ENCODE measurements at regions not wholly inside any gene's neighbourhood (a gene's known extent, or its start where the extent isn't known, plus 50 kb on each side); places are given as distances from the start of the nearest gene placed in this dataset.

DNA sequence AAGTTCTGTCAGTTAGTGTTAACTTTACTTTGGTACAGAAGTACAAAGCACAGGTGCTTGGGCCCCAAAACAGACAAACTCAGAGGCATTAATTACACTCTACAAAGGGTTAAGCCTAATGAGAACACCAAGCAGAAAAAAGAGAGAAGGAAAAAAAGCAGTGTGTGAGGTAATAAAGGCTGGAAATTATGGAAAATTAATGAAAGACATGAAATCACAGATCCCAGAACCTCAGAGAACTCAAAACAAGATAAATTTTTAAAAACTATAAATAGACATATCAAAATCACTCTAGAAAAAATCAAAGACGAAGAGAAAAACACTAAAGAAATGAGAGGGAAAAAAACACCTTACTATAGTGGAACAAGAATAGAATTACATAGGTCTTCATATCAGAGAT, 354.2 kb upstream of the ADAMTS16 start:
- no peak for DNase-seq

More for the DNA sequence above, 354.2 kb upstream of the ADAMTS16 start:
- H3K27ac ChIP-seq (ENCODE audit: insufficient read length, low read depth, low read length), result no peak overlapping the region
- no peak overlapping the region for H3K14ac ChIP-seq (ENCODE audit: insufficient read depth, low read length)
- H3K27me3 Mint-ChIP-seq (ENCODE audit: low read depth), result no peaks in the 10 kb centered on the region; the same call in 1 of the 2 replicates
- no peak overlapping the region for H3K18ac ChIP-seq (ENCODE audit: insufficient read length, low read depth, low read length)
- peaks cover 0 to 3% of the 10 kb centered on the region in 2 experiments; a peak in 2 of 4 replicates for H3K4me1 Mint-ChIP-seq
- H3K56ac ChIP-seq (ENCODE audit: insufficient read length, low read depth, low read length), result no peak overlapping the region
- no peak overlapping the region for H3K4me3 Mint-ChIP-seq
- no peak overlapping the region for H4K91ac ChIP-seq (ENCODE audit: insufficient read length, low read depth, low read length)
- no peak overlapping the region for H2BK20ac ChIP-seq (ENCODE audit: low read depth, low read length, poor library complexity, severe bottlenecking)
- no peak overlapping the region for H2BK15ac ChIP-seq (ENCODE audit: low read depth, low read length)
- no peak overlapping the region for H4K8ac ChIP-seq (replicated peaks; ENCODE audit: insufficient read length, low read depth, low read length)
- H2AFZ ChIP-seq (ENCODE audit: low read length), result no peak overlapping the region
- no peaks in the 10 kb centered on the region for H4K20me1 ChIP-seq (ENCODE audit: control insufficient read depth, insufficient read depth, insufficient read length)
- no peaks in the 10 kb centered on the region for H3K79me1 ChIP-seq (ENCODE audit: insufficient read depth, low read depth, low read length, poor library complexity, severe bottlenecking)
- H3K9me3 Mint-ChIP-seq, result peaks cover 4% of the 10 kb centered on the region in 2 experiments; a peak in 3 of 5 replicates
- no peak for TF ChIP-seq CTCF (conservative IDR thresholded peaks at IDR 0.05)
- H3K36me3 Mint-ChIP-seq (ENCODE audit: insufficient read depth in 1 of 3, low read depth in 3 of 3), result no peaks in the 10 kb centered on the region
- H3T11ph ChIP-seq (ENCODE audit: low read length), result no peak overlapping the region
- H4K5ac ChIP-seq (ENCODE audit: insufficient read length, low read depth, low read length), result no peak overlapping the region
- H2AK5ac ChIP-seq (ENCODE audit: insufficient read length, low read length), result no peak overlapping the region
- no peak overlapping the region for H2BK5ac ChIP-seq (ENCODE audit: insufficient read length, low read length)
- no peak overlapping the region for H3K9ac ChIP-seq (ENCODE audit: extremely low read depth, insufficient read length, low read length)
- no peaks in the 10 kb centered on the region for H3K79me2 ChIP-seq (ENCODE audit: insufficient read depth, low read length)
- H3K4ac ChIP-seq (ENCODE audit: low read depth, low read length), result no peak overlapping the region
- H3K23me2 ChIP-seq (ENCODE audit: insufficient read length, low read depth, low read length, poor library complexity, severe bottlenecking), result no peaks in the 10 kb centered on the region
- H3K4me2 ChIP-seq (ENCODE audit: insufficient read depth, insufficient read length, low read length), result no peak overlapping the region
- H3K9me3 ChIP-seq (ENCODE audit: control insufficient read depth, low read depth, low read length), result no peaks in the 10 kb centered on the region
- H3K27me3 ChIP-seq (ENCODE audit: insufficient read depth, low read length), result no peaks in the 10 kb centered on the region
- WGBS (ENCODE audit: extremely low coverage, insufficient read length, low lambda C conversion rate), result no CpG with 5 or more reads among the region's 1 CpG
- no peak overlapping the region for H2BK12ac ChIP-seq (ENCODE audit: insufficient read length, low read depth, low read length)
- H2BK120ac ChIP-seq (ENCODE audit: low read depth, low read length, poor library complexity, severe bottlenecking), result no peak overlapping the region
- no peak overlapping the region for H3K27ac Mint-ChIP-seq
- H3K4me1 ChIP-seq (ENCODE audit: insufficient read depth, low read length), result no peaks in the 10 kb centered on the region
- H3K23ac ChIP-seq (ENCODE audit: insufficient read length, low read depth, low read length), result no peak overlapping the region

Data from H9 (cell line).